SK-N-SH treated with all-trans-retinoic acid at 6 μM for 48 hours (cell line): ENCODE measurements at regions not wholly inside any gene's neighbourhood (a gene's known extent, or its start where the extent isn't known, plus 50 kb on each side); places are given as distances from the start of the nearest gene placed in this dataset.

ENCODE experiments used
- BACH2 ChIP-seq: fragments of 250-450 bp; sonication (Bioruptor Pico); IDR thresholded peaks from 2 replicates; pipeline ENCODE4 v1.9.0; 2021; ENCODE audit warnings: mild to moderate bottlenecking, borderline replicate concordance
- TF ChIP-seq, protein P1 (sequence below): fragments of 250-450 bp; sonication (Bioruptor Pico); IDR thresholded peaks from 2 replicates; pipeline ENCODE4 v1.8.0; 2020; ENCODE audit warnings: mild to moderate bottlenecking, moderate library complexity, borderline replicate concordance

DNA sequence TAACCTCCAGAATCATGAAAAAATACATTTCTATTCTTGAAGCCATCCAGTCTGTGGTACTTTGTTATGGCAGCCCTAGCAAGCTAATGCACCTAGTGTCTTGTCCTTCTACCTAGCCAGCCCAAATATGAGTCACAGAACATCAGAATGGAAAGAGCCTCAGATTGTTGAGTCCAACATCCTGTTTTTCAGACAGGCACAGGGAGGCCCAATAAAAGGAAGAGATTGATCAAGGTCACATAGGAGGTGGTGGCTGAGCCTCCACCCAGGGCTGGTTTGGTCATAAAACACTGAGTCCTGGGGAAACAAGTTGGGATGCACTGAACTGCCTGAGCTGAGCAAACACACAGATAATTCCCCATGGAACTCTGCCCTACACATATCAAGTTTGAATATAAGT, 195.5 kb downstream of the TTC32 start:
- TF ChIP-seq, protein P1, sequence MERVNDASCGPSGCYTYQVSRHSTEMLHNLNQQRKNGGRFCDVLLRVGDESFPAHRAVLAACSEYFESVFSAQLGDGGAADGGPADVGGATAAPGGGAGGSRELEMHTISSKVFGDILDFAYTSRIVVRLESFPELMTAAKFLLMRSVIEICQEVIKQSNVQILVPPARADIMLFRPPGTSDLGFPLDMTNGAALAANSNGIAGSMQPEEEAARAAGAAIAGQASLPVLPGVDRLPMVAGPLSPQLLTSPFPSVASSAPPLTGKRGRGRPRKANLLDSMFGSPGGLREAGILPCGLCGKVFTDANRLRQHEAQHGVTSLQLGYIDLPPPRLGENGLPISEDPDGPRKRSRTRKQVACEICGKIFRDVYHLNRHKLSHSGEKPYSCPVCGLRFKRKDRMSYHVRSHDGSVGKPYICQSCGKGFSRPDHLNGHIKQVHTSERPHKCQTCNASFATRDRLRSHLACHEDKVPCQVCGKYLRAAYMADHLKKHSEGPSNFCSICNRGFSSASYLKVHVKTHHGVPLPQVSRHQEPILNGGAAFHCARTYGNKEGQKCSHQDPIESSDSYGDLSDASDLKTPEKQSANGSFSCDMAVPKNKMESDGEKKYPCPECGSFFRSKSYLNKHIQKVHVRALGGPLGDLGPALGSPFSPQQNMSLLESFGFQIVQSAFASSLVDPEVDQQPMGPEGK = no peak
- TF ChIP-seq BACH2 (CRISPR knock-in tag) = no peak
